ENCODE measurements at regions not wholly inside any gene's neighbourhood (a gene's known extent, or its start where the extent isn't known, plus 50 kb on each side); places are given as distances from the start of the nearest gene placed in this dataset.

- TF ChIP-seq JUNB (IDR thresholded peaks at IDR 0.05), result no peak
- no peak for TF ChIP-seq CTCF (IDR thresholded peaks at IDR 0.05)
- no peak for TF ChIP-seq POLR2A (IDR thresholded peaks at IDR 0.05; ENCODE audit: low read length)
These were observed 151.8 kb upstream of the SOX14 start for GRCh38 chr3:137612291-137612690.

Data from A549 (cell line).